Hypothalamus (tissue), 51 donors: ENCODE measurements at regions not wholly inside any gene's neighbourhood (a gene's known extent, or its start where the extent isn't known, plus 50 kb on each side); places are given as distances from the start of the nearest gene placed in this dataset.

Experiments used
- DNase-seq, 51 donors: peaks; one replicate each; lab custom pipeline; 2025; lab: John Stamatoyannopoulos, UW

- no peak for DNase-seq
Observed at GRCh38 chr15:35842631-35843030, 296.7 kb upstream of the DPH6 start.

- DNase-seq, result peak in 1 of 51 donors; percentile 31
Observed at GRCh38 chr15:35843498-35843897, 297.5 kb upstream of the DPH6 start.

DNA sequence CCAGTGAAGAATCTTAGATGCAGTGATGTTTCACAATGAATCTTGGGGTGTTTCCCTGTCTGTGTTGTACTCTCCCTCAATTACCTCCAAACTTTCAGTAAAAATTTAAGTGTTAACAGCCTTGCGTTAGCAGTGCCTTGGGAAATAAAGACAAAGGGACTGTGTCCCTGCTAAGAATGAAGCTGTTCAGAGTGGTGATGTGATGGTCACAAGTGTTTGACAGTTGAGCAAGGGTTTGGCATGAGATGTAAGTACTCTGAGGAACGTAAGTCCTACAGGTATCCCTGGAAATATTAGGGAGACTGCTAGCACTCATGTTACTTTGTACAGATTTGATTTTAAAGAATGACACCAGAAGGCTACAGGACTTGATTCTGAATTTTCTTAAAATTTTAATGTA, 304.3 kb upstream of the DPH6 start:
- DNase-seq, result peak in 3 of 51 donors; percentile 2 to 16 (median 16)

DNA sequence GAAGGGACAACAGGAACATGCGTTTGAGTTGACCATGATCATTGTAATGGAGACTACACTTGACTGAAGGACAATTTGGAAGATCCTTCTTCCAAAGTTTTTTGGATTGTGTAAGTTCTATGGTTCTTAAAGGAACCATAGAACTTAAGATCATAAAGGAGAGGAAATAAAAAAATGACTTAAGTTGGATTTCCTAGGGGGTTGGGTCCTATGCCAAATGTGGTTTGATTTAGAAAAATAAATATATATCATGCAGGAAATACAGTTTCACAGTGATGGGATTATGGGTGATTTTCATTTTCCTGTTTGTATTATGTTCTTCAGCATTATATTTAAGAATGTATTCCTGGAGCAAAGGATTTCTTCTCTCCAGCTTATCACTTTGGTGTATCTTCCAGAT, 305.5 kb upstream of the DPH6 start:
- DNase-seq, result no peak

DNA sequence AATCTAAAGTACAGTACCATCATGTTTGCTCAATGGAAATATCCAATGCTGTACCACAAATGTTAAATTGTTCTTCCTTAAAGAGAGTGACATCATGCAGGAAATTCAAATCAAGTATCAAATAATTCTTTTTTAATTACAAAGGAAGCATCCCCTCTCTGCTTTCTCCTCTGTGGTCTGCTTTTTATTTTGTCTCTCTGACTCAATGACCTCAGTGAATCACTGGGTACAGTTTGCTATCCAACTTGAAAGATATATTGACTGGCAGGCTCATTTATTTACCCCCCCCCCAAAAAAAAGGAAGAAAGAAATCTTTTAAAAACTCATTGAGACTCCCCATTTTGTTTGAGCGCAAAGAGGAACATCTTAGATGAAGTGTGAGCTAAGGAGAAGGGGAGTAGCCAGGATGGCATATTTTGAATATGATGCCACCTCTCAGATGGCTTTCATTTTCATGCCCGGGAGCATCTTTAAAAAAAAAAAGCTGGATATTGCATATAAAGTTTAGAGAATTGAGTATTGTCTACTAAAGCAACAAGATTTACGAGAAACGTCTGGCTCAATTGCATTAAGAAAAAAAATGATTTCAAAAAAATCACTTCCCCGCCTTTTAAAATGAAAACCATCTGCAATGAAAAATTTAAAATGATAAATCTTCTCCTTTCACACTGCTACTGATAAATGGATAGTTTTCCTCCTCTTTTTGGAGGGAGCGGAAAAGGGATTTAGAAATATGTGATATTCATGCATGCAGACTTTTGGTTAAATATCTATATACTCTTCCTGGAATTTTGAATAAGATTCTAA, 307.1 kb upstream of the DPH6 start:
- DNase-seq, result no peak

- peak in 2 of 51 donors; percentile 5 to 24 for DNase-seq
Observed at GRCh38 chr15:35854316-35854715, 308.4 kb upstream of the DPH6 start.

DNA sequence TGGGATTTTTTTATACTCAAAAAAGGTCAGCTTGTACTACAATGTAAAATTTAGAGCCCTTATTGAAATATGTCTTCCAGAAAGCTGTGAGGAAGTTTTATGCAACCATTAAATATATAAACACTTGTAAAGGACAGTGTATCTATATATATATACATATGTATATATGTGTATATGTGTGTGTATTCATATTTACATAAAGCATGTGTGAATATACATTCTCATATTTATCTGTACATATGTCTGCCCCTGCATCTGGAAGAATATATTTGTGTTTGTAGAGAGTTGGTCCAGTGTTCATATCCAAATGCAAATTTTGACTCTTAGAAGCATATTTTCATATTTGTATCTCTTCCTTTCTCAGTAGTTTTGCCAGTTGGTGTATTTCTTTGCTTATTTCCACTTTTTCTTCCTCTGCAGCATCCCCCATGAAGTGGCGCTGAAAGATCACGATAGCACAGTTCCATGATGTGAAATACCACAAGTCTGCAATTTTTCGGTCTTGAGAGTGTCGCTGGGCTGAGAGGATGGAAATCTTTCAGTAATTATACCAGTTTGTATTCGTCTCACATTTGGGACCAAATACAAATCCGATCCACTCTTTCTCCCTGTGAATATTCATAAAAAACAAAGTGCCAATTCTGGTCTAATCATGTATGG, 311.7 kb upstream of the DPH6 start:
- DNase-seq, result peak in 2 of 51 donors; percentile 2 to 35

DNA sequence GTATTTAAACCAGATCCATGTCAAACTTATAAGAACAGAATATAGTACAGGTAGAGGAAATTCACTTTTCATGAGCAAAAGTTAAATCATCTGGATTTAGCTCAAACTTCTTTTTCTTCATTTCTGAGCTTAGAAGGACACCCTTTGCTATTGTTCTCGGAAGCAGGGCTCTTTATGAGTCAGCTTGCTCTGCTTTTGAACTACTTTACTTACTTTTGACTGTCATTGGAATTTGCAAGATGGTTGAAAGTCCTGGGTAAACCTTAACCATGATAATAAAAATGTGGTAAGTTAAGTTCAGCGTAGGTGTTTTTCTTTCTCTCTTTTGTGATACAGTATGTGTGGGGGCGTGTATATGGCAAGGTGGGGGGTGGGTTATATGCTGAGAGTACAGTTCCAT, 312.7 kb upstream of the DPH6 start:
- DNase-seq, result no peak

- no peak for DNase-seq
Observed at GRCh38 chr15:35863655-35864054, 317.7 kb upstream of the DPH6 start.

GRCh38 chr15:35867356-35867755, 321.4 kb upstream of the DPH6 start:
- no peak for DNase-seq

GRCh38 chr15:35871282-35871681, 325.3 kb upstream of the DPH6 start:
- DNase-seq, result no peak

GRCh38 chr15:35871812-35872211, 325.8 kb upstream of the DPH6 start:
- no peak for DNase-seq

DNA sequence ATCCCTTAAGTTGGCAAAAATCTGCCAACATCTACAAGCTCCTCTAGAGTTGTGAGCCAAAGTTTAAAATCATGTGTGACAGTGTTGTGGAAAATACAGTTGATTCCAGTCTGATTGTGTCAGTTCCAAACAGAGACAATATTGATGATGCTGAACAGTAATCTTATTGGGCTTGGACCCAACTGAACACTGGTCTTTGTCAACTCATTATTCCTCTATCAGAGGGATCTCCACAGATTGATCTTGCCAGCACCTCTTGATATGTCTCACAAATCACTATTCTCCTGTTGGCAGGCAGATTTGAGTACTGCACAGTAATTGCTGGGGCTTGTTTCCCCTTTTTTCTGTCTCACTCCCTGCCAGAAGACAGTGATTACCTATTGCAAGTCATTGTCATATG, 326.6 kb upstream of the DPH6 start:
- DNase-seq, result no peak

- no peak for DNase-seq
Observed at GRCh38 chr15:35874260-35874905, 328.4 kb upstream of the DPH6 start.

- DNase-seq, result no peak
Observed at GRCh38 chr15:35876762-35877161, 330.8 kb upstream of the DPH6 start.

DNA sequence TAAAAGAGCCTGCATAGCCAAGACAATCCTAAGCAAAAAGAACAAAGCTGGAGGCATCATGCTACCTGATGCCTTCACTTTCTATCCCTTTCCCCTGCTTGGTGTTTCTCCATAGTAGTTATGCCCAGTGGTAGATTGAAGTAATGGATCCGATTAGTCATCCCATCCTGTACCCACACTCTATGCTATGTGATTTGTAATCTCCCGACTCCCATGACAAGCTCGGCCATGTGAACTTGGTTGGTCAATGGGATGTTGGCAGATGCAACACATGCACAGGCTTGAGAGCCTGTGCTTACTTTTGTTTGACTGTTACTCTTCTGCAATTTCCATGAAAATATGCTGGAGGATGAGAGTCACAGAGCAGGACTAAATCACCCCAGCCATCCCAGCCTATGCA, 334.9 kb upstream of the DPH6 start:
- no peak for DNase-seq

GRCh38 chr15:35885870-35886269, 339.9 kb upstream of the DPH6 start:
- DNase-seq, result no peak

DNA sequence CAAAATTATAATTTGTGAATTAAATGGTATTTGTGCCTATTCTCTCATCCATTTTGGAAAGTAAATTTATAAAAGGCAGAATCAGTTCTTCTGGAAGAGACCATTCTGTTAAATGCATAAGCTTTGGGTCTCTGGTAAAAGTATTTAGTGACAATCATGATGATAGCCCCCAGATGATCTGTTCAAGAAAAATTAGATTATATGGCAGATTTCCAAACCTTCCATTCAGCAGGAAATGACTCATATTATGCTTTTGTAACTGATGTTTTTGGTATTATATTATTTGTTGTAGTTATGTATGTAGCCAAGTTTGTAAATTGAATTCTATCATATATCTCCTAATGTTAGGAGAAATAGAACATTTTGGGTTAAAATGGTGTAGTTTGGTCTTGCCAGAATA, 340.8 kb upstream of the DPH6 start:
- no peak for DNase-seq

DNA sequence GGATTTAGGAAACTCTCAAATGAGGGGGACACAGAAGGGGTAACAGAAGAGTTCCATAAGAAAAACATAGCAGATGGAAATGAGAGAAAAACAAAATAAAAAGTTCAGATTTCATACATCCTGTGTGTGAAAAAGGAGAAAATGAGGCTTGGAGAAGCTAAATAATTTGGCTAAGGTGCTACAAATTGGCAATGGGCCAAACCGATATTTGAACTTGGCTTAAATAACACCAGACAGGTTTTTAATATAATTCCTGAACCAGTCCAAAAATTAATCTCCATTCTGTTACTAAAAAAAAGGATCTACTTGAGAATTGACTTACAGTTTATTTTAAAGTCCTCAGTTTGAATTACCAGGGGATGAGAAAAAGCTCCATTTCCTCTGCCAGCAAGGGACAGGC, 342.9 kb upstream of the DPH6 start:
- DNase-seq, result no peak

DNA sequence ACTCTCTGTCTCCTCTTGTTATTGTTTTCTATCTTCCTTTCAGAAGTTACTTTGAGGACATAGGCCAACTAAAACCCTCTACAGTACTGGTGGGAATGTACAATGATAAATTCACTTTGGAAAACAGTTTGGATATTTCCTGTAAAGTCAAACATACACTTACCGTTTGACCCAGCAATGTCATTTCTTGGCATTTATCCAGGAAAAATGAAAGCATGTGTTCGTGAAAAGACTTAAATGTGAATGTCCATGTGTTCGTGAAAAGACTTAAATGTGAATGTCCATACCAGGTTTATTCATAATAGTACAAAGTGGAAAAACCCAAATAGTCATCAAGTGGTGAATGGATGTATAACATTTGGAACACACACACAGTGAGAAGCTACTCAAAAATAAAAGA, 361.5 kb upstream of the DPH6 start:
- no peak for DNase-seq

DNA sequence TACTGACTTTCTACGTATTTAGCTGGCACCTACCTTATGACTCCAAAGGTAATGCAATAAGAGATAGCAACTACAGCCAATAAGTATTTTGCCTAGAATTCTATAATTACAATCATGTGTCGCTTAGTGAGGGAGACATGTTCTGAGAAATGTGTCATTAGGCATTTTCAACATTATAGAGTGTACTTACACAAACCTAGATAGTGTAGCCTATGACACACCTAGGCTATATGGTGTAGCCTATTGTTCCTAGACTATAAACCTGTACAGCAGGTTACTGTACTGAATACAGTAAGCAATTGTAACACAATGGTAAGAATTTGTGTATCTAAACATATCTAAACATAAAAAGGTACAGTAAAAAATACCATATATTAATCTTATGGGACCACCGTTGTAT, 363.4 kb upstream of the DPH6 start:
- DNase-seq, result no peak

GRCh38 chr15:35910227-35910626, 364.3 kb upstream of the DPH6 start:
- DNase-seq, result no peak
